IMR-90 (cell line): ENCODE measurements at regions not wholly inside any gene's neighbourhood (a gene's known extent, or its start where the extent isn't known, plus 50 kb on each side); places are given as distances from the start of the nearest gene placed in this dataset.

ENCODE experiments used
- ATAC-seq: fragments of 200-7000 bp; cut with Tn5 transposase; 2 replicates; pipeline ENCODE4 v1.9.1; 2020; ENCODE audit warnings: low read depth, mild to moderate bottlenecking, moderate library complexity
- BruUV-seq: library from RNA; stranded (reverse); fragments of 400-500 nt; replicated peaks from 2 replicates; lab custom pipeline; 2021; lab: Mats Ljungman, UMichigan
- CTCF ChIA-PET: fragments of 300-600 bp; formaldehyde crosslinking; extraction: SDS; loops from one replicate; lab custom pipeline; 2021; ENCODE audit warnings: antibody characterized with exemption; lab: Yijun Ruan, JAX
- POLR2A ChIA-PET: fragments of 300-600 bp; sonication (Branson Sonifier 250); formaldehyde crosslinking; loops from one replicate; lab custom pipeline; 2022; ENCODE audit warnings: antibody characterized with exemption; ENCODE audit not compliant: unreplicated experiment; lab: Charles Lee
- DNase-seq: peaks from one replicate; pipeline ENCODE4 v3.0.0; 2013
- H2AFZ ChIP-seq: replicated peaks from 2 replicates; pipeline ENCODE3; 2013; ENCODE audit warnings: low read length, mild to moderate bottlenecking; ENCODE audit not compliant: poor library complexity
- H2AK5ac ChIP-seq: 2 replicates; pipeline ENCODE4 v1.6.1; 2013; ENCODE audit warnings: low read depth, low read length, inconsistent platforms
- H2AK9ac ChIP-seq: replicated peaks from 2 replicates; pipeline ENCODE3; 2013; ENCODE audit warnings: mild to moderate bottlenecking, low read depth, low read length, moderate library complexity; ENCODE audit not compliant: poor library complexity
- H2BK120ac ChIP-seq: 2 replicates; pipeline ENCODE4 v1.6.1; 2013; ENCODE audit warnings: low read depth, low read length, inconsistent platforms
- H2BK15ac ChIP-seq: 3 replicates; pipeline ENCODE4 v1.6.1; 2013; ENCODE audit warnings: low read depth, low read length, inconsistent platforms
- H2BK20ac ChIP-seq: 2 replicates; pipeline ENCODE4 v1.6.1; 2013; ENCODE audit warnings: low read depth, mild to moderate bottlenecking, inconsistent platforms, low read length, moderate library complexity
- H2BK5ac ChIP-seq: 2 replicates; pipeline ENCODE4 v1.6.1; 2013; ENCODE audit warnings: mild to moderate bottlenecking, low read depth, low read length, inconsistent platforms; ENCODE audit not compliant: poor library complexity, severe bottlenecking
- H3K14ac ChIP-seq: replicated peaks from 2 replicates; pipeline ENCODE4 v1.6.1; 2013; ENCODE audit warnings: low read depth, low read length, inconsistent platforms
- H3K18ac ChIP-seq: 2 replicates; pipeline ENCODE4 v1.6.1; 2013; ENCODE audit warnings: low read depth, low read length, control low read depth
- H3K23ac ChIP-seq: 2 replicates; pipeline ENCODE4 v1.6.1; 2013; ENCODE audit warnings: low read depth, low read length, inconsistent platforms
- H3K27ac ChIP-seq: 2 replicates; pipeline ENCODE4 v1.5.1; 2013; ENCODE audit warnings: mild to moderate bottlenecking, control low read depth, low read length; ENCODE audit not compliant: insufficient read depth
- H3K27me3 ChIP-seq: 2 replicates; pipeline ENCODE4 v1.6.1; 2013; ENCODE audit warnings: low read length; ENCODE audit not compliant: control insufficient read depth, insufficient read depth
- H3K36me3 ChIP-seq: 2 replicates; pipeline ENCODE4 v1.6.1; 2013; ENCODE audit warnings: low read length, mixed read lengths; ENCODE audit not compliant: control insufficient read depth, insufficient read depth
- H3K4ac ChIP-seq: 2 replicates; pipeline ENCODE4 v1.6.1; 2013; ENCODE audit warnings: low read depth, low read length, inconsistent platforms
- H3K4me1 ChIP-seq: 2 replicates; pipeline ENCODE4 v1.6.1; 2013; ENCODE audit warnings: low read length, mixed read lengths; ENCODE audit not compliant: control insufficient read depth, insufficient read depth
- H3K4me2 ChIP-seq: 2 replicates; pipeline ENCODE4 v1.6.1; 2013; ENCODE audit warnings: low read depth, mild to moderate bottlenecking, control low read depth, low read length, moderate library complexity
- H3K4me3 ChIP-seq: 2 replicates; pipeline ENCODE4 v1.5.1; 2013; ENCODE audit warnings: low read depth, mild to moderate bottlenecking, control low read depth, low read length, moderate library complexity; ENCODE audit not compliant: insufficient read depth
- H3K56ac ChIP-seq: 2 replicates; pipeline ENCODE4 v1.6.1; 2013; ENCODE audit warnings: low read length, inconsistent platforms; ENCODE audit not compliant: insufficient read depth; ENCODE audit errors: extremely low read depth
- H3K79me1 ChIP-seq, 2 experiments: 2 replicates each; pipeline ENCODE4 v1.6.1; 2013; ENCODE audit warnings: low read length in 2 of 2, inconsistent platforms in 1 of 2, low read depth in 1 of 2
- H3K9ac ChIP-seq: 2 replicates; pipeline ENCODE4 v1.6.1; 2013; ENCODE audit warnings: low read depth, low read length, control low read depth
- H3K9me1 ChIP-seq: 2 replicates; pipeline ENCODE4 v1.6.1; 2013; ENCODE audit warnings: low read length, inconsistent platforms; ENCODE audit not compliant: insufficient read depth
- H3K9me3 ChIP-seq: 2 replicates; pipeline ENCODE4 v1.6.1; 2013; ENCODE audit warnings: low read length; ENCODE audit not compliant: control insufficient read depth, insufficient read depth
- H4K20me1 ChIP-seq: 2 replicates; pipeline ENCODE4 v1.6.1; 2013; ENCODE audit warnings: low read length, inconsistent platforms; ENCODE audit not compliant: insufficient read depth
- H4K5ac ChIP-seq: 2 replicates; pipeline ENCODE4 v1.6.1; 2013; ENCODE audit warnings: mild to moderate bottlenecking, low read depth, low read length, control low read depth
- H4K8ac ChIP-seq, 2 experiments: 2 replicates each; pipeline ENCODE4 v1.6.1; 2013; ENCODE audit warnings: low read depth in 2 of 2, low read length in 2 of 2, control low read depth in 1 of 2, inconsistent platforms in 1 of 2
- H4K91ac ChIP-seq: 2 replicates; pipeline ENCODE4 v1.6.1; 2013; ENCODE audit warnings: low read depth, low read length, inconsistent platforms; ENCODE audit not compliant: insufficient read depth
- CEBPB ChIP-seq: IDR thresholded peaks from 2 replicates; pipeline ENCODE4 v1.6.1; 2012; ENCODE audit warnings: low read depth, low read length, improper control_type of control experiment
- CTCF ChIP-seq: conservative IDR thresholded peaks from 2 replicates; pipeline ENCODE4 v1.5.1; 2012; ENCODE audit warnings: mild to moderate bottlenecking, low read depth, low read length, improper control_type of control experiment
- ELK1 ChIP-seq: fragments of 150-350 bp; IDR thresholded peaks from 2 replicates; pipeline ENCODE4 v1.6.1; 2016; ENCODE audit warnings: low read depth, mild to moderate bottlenecking, low read length, moderate library complexity, borderline replicate concordance
- FOS ChIP-seq: fragments of 150-350 bp; IDR thresholded peaks from 2 replicates; pipeline ENCODE4 v1.6.1; 2016; ENCODE audit warnings: low read depth, low read length
- MXI1 ChIP-seq: IDR thresholded peaks from 2 replicates; pipeline ENCODE4 v1.6.1; 2012; ENCODE audit warnings: low read depth, mild to moderate bottlenecking, low read length, moderate library complexity, borderline replicate concordance
- POLR2A ChIP-seq: IDR thresholded peaks from 2 replicates; pipeline ENCODE4 v1.6.1; 2012; ENCODE audit warnings: mild to moderate bottlenecking, low read depth, low read length
- RCOR1 ChIP-seq: IDR thresholded peaks from 2 replicates; pipeline ENCODE4 v1.6.1; 2012; ENCODE audit warnings: mild to moderate bottlenecking, low read length, improper control_type of control experiment; ENCODE audit not compliant: insufficient replicate concordance
- RFX5 ChIP-seq: IDR thresholded peaks from 2 replicates; pipeline ENCODE4 v1.8.0; 2012; ENCODE audit warnings: low read depth, mild to moderate bottlenecking, low read length, moderate library complexity
- SMC3 ChIP-seq: fragments of 150-350 bp; IDR thresholded peaks from 2 replicates; pipeline ENCODE4 v1.6.1; 2016; ENCODE audit warnings: low read depth, mild to moderate bottlenecking, antibody characterized with exemption, low read length, moderate library complexity
- USF2 ChIP-seq: fragments of 150-350 bp; IDR thresholded peaks from 2 replicates; pipeline ENCODE4 v1.6.1; 2017; ENCODE audit warnings: mild to moderate bottlenecking, antibody characterized with exemption, low read length, low read depth
- WGBS, 2 experiments: methylation state at CpG; one replicate each; pipeline versions ENCODE4 v1.1.5 to v1.1.7; 2013; ENCODE audit warnings: missing lambda C conversion rate in 2 of 2; ENCODE audit not compliant: insufficient read length in 1 of 2; ENCODE audit errors: extremely low coverage in 2 of 2; 5-methylcytosine and 5-hydroxymethylcytosine counted together
- dilution Hi-C: fragments of 300-500 bp; cut with HindIII; formaldehyde crosslinking; loops from one replicate; pipeline ENCODE4 v1.14.3; 2018; ENCODE audit warnings: low sequenced_read_pairs; ENCODE audit not compliant: unreplicated experiment
- in situ Hi-C: fragments of 300-500 bp; cut with MboI; formaldehyde crosslinking; loops from 3 replicates; pipeline ENCODE4 v1.14.3; 2019; ENCODE audit warnings: low sequenced_read_pairs, inconsistent platforms, mixed read lengths
- intact Hi-C: fragments of 100-400 bp; cut with micrococcal nuclease; formaldehyde crosslinking; loops from 2 replicates; pipeline ENCODE4 v1.10.0; 2022

- no peaks in the 10 kb centered on the region for H3K36me3 ChIP-seq
- no peak overlapping the region for H2AK5ac ChIP-seq
- no peak overlapping the region for H3K9ac ChIP-seq
- peaks cover 7% of the 10 kb centered on the region; the same call in 1 of the 2 replicates for H3K27me3 ChIP-seq
- ChIA-PET POLR2A (no interaction called here), CTCF (no interaction called here)
- H3K9me3 ChIP-seq: no peaks in the 10 kb centered on the region
- H3K4me2 ChIP-seq: no peak overlapping the region
- DNase-seq: no peak
- no peaks in the 10 kb centered on the region for H4K20me1 ChIP-seq
- H2BK20ac ChIP-seq: no peak overlapping the region
- no peak for TF ChIP-seq CTCF
- TF ChIP-seq USF2: no peak
- TF ChIP-seq RCOR1: no peak
- no peak for TF ChIP-seq MXI1
- TF ChIP-seq FOS: no peak
- TF ChIP-seq ELK1: no peak
- no peak for TF ChIP-seq CEBPB
- no peak for TF ChIP-seq SMC3
- TF ChIP-seq POLR2A: no peak
- TF ChIP-seq RFX5: no peak
- intact Hi-C loops (no loop called here), in situ Hi-C loops (no loop called here), dilution Hi-C loops (no loop called here)
- peaks cover 4% of the 10 kb centered on the region; the same call in 1 of the 2 replicates for H3K9me1 ChIP-seq
- H2BK120ac ChIP-seq: no peak overlapping the region
- no peak overlapping the region for H4K91ac ChIP-seq
- H2BK5ac ChIP-seq: no peak overlapping the region
- WGBS, 2 experiments: no CpG with 5 or more reads among the region's 1 CpG
- H3K27ac ChIP-seq: no peak overlapping the region
- no peak overlapping the region for H2BK15ac ChIP-seq
- H3K14ac ChIP-seq: no peak overlapping the region
- H3K23ac ChIP-seq: no peak overlapping the region
- no peak overlapping the region for H3K4me3 ChIP-seq
- H3K4ac ChIP-seq: no peak overlapping the region
- no peak overlapping the region for H4K5ac ChIP-seq
- no peak overlapping the region for H2AFZ ChIP-seq
- no peak overlapping the region for H3K18ac ChIP-seq
- no peak overlapping the region for H2AK9ac ChIP-seq
- no peak overlapping the region for H3K56ac ChIP-seq
- H3K79me1 ChIP-seq: no peaks in the 10 kb centered on the region
- no TSS peak for BruUV-seq
- no peak for ATAC-seq
- no peak overlapping the region for H4K8ac ChIP-seq
- H3K4me1 ChIP-seq: no peaks in the 10 kb centered on the region
These were observed 99.8 kb upstream of the ROPN1 start for GRCh38 chr3:124091716-124092115.
